HG02938 (cell line): ENCODE measurements at regions not wholly inside any gene's neighbourhood (a gene's known extent, or its start where the extent isn't known, plus 50 kb on each side); places are given as distances from the start of the nearest gene placed in this dataset.
A peak's percentile ranks its signal among the peaks of the same experiment; 100 is the strongest.

Source experiments
- ATAC-seq: cut with Tn5 transposase; IDR thresholded peaks from one replicate; pipeline ENCODE4 v1.9.1; 2021; ENCODE audit warnings: mild to moderate bottlenecking, moderate library complexity; ENCODE audit not compliant: unreplicated experiment

- no peak for ATAC-seq
Measured at GRCh38 chr7:125173571-125173970, 243.9 kb upstream of the POT1 start.

- no peak for ATAC-seq
Measured at GRCh38 chr7:125169088-125169487, 239.5 kb upstream of the POT1 start.

- no peak for ATAC-seq
Measured at GRCh38 chr7:125154930-125155329, 225.3 kb upstream of the POT1 start.

- no peak for ATAC-seq
Measured at GRCh38 chr7:125149151-125149550, 219.5 kb upstream of the POT1 start.

GRCh38 chr7:125147047-125147446 lies 217.4 kb upstream of the POT1 start:
- no peak for ATAC-seq

- ATAC-seq: no peak
Measured at GRCh38 chr7:125136755-125137532, 207.3 kb upstream of the POT1 start.

GRCh38 chr7:125136341-125136740 lies 206.7 kb upstream of the POT1 start:
- ATAC-seq: no peak

GRCh38 chr7:125130173-125130572 lies 200.5 kb upstream of the POT1 start:
- ATAC-seq: no peak

- no peak for ATAC-seq
Measured at GRCh38 chr7:125127304-125127703, 197.7 kb upstream of the POT1 start.

- ATAC-seq: no peak
Measured at GRCh38 chr7:125126376-125126775, 196.8 kb upstream of the POT1 start.

- no peak for ATAC-seq
Measured at GRCh38 chr7:125125315-125125714, 195.7 kb upstream of the POT1 start.

GRCh38 chr7:125122173-125122572 lies 192.5 kb upstream of the POT1 start:
- ATAC-seq: no peak

GRCh38 chr7:125119559-125120115 lies 190.0 kb upstream of the POT1 start:
- no peak for ATAC-seq

- no peak for ATAC-seq
Measured at GRCh38 chr7:125118444-125118843, 188.8 kb upstream of the POT1 start.

- ATAC-seq: no peak
Measured at GRCh38 chr7:125112850-125113249, 183.2 kb upstream of the POT1 start.

GRCh38 chr7:125099519-125099918 lies 169.9 kb upstream of the POT1 start:
- no peak for ATAC-seq

GRCh38 chr7:125098377-125098970 lies 168.8 kb upstream of the POT1 start:
- peak; percentile 95 for ATAC-seq

- ATAC-seq: no peak
Measured at GRCh38 chr7:125090596-125090995, 161.0 kb upstream of the POT1 start.

- ATAC-seq: no peak
Measured at GRCh38 chr7:125089171-125089570, 159.5 kb upstream of the POT1 start.

GRCh38 chr7:125088555-125088954 lies 158.9 kb upstream of the POT1 start:
- no peak for ATAC-seq

GRCh38 chr7:125085084-125085483 lies 155.5 kb upstream of the POT1 start:
- no peak for ATAC-seq

GRCh38 chr7:125084196-125084595 lies 154.6 kb upstream of the POT1 start:
- no peak for ATAC-seq
